ENCODE measurements at regions not wholly inside any gene's neighbourhood (a gene's known extent, or its start where the extent isn't known, plus 50 kb on each side); places are given as distances from the start of the nearest gene placed in this dataset.

DNA sequence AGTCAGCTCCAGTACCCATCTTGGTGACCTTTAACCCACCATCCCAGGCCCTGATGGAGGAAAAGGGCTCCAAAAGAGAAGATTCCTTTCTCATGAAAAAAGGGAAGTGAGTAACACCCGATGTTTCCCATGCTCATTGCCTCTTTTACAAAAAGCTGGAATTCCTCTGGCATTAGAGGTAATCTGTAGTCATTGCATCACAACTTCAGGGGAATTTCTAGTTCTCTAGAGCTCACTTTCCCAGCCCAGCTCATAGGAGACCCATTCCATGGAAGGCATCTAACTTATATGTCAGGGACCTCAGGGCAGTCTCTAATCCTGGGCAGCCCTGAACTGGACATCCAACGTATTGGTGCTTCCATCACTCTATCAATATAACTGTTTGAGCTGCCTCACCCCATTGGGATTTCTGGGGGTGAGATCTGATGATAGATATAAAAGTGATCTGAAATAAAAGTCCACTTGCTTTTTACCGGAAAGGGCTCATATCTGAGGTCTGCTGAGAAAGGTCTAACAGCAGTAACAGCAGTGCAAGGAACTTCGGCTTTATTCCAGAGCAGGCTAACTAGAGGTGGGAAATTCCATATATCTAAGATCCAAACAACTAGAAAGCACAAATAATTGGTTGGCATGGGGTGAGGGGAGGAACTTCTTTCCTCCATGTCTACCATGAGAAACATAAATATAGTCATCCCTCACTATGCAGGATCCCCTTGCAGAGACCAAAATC lies 106.1 kb downstream of the ETAA1 start:
- Histone ChIP-seq H3K9me1 (replicated peaks; ENCODE audit: control insufficient read depth, extremely low read depth, insufficient read depth, low read length) (no peaks in the 10 kb centered on the region), H3K9me3 (replicated peaks; ENCODE audit: control insufficient read depth, insufficient read depth, low read length) (no peaks in the 10 kb centered on the region), H3K4me2 (ENCODE audit: insufficient read depth, low read length) (peak overlapping the region; percentile 5), H3K4me1 (ENCODE audit: control insufficient read depth, extremely low read depth, insufficient read depth, low read length) (peaks cover 18% of the 10 kb centered on the region), H3K79me2 (ENCODE audit: control insufficient read depth, insufficient read depth, low read length) (no peaks in the 10 kb centered on the region), H3K4me3 (replicated peaks in 1 of 3; ENCODE audit: insufficient read depth in 1 of 3, low read depth in 1 of 3, low read length in 3 of 3) (no peak overlapping the region), H2AFZ (ENCODE audit: low read depth, low read length) (no peak overlapping the region), H3K27ac (ENCODE audit: insufficient read depth, low read depth, low read length) (peak overlapping the region; percentile 95), H4K20me1 (replicated peaks; ENCODE audit: control insufficient read depth, extremely low read depth, insufficient read depth, low read length) (no peaks in the 10 kb centered on the region), H3K27me3 (ENCODE audit: control insufficient read depth in 2 of 2, insufficient read depth in 2 of 2, low read length in 2 of 2) (no peaks in the 10 kb centered on the region), H3K9ac (replicated peaks; ENCODE audit: extremely low read depth, insufficient read depth, low read length) (peak overlapping the region; percentile 18), H3K36me3 (ENCODE audit: control insufficient read depth in 2 of 2, extremely low read depth in 1 of 2, insufficient read depth in 2 of 2, low read length in 2 of 2) (no peaks in the 10 kb centered on the region)
- DNase-seq (ENCODE audit: low read depth, low spot score) (peak; percentile 90), FAIRE-seq (peak; percentile 89)
- dilution Hi-C loops (cut with MboI; ENCODE audit: extremely low pct_ligation_motif_present, low sequenced_read_pairs) (no loop called here), intact Hi-C loops (cut with micrococcal nuclease) (loop anchor here (1.0 to 5.0 kb wide), 2 partner anchors 58 to 106 kb away; partner anchors contain the start of gene ETAA1)
- POLR2A ChIA-PET = no interaction called here
- CTCF ChIA-PET = interaction anchor here (0.6 to 1.9 kb wide), 10 partner anchors 10 to 528 kb away, joined by 3 to 10 read pairs (median 3); no protein-coding TSS in a partner anchor
- BruUV-seq (replicated peaks) = TSS peak; percentile 99
- TF ChIP-seq MYC (IDR thresholded peaks at IDR 0.05; ENCODE audit: low read depth, low read length) (no peak), EZH2 (IDR thresholded peaks at IDR 0.05; ENCODE audit: borderline replicate concordance, low read depth, low read length, severe bottlenecking) (no peak), POLR2A (IDR thresholded peaks at IDR 0.05; ENCODE audit: low read depth, low read length) (no peak), FOS (IDR thresholded peaks at IDR 0.05; ENCODE audit: borderline replicate concordance, insufficient read depth, low read length) (peak; percentile 92), POLR2AphosphoS5 (IDR thresholded peaks at IDR 0.05; ENCODE audit: insufficient read depth, low read depth, low read length) (peak; percentile 27), JUN (IDR thresholded peaks at IDR 0.05; ENCODE audit: borderline replicate concordance, insufficient read depth, insufficient read length, low read depth) (peak; percentile 92), GATA2 (IDR thresholded peaks at IDR 0.05; ENCODE audit: insufficient read depth, insufficient read length, low read depth, low read length) (peak; percentile 45)
- TF ChIP-seq, protein P1, sequence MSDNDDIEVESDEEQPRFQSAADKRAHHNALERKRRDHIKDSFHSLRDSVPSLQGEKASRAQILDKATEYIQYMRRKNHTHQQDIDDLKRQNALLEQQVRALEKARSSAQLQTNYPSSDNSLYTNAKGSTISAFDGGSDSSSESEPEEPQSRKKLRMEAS (IDR thresholded peaks at IDR 0.05; ENCODE audit: insufficient read depth, insufficient read length) = no peak
